ENCODE measurements at regions not wholly inside any gene's neighbourhood (a gene's known extent, or its start where the extent isn't known, plus 50 kb on each side); places are given as distances from the start of the nearest gene placed in this dataset.
"Not testable (repeated sequence)": the region's sequence is repeated elsewhere in the genome, so short reads cannot be mapped to it uniquely, and the experiment has no call there.

- no peak overlapping the region for H3K4me2 ChIP-seq
Measured at GRCh38 chr6:67914419-67914818, 720.7 kb upstream of the ADGRB3 start.

DNA sequence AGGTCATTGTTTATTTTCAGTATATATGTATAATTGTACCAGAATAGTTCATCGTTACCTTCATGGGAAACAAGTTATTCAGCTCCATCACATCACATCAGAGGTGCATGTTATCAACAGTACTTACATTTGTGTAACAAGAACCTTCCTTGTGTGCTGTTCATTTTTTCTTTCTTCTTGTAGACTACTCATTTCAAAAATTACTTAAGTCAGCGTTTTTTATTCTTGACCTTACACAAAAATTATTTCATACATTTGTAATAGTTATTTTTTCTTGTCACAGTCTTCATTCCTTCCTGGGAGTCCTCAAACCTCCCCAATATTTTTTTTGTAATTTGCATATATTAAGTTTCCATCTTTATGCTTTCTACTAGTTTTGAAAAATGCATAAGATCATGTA lies 725.7 kb upstream of the ADGRB3 start:
- no peak overlapping the region for H3K4me3 ChIP-seq
- no TSS peak for BruUV-seq (replicated peaks)
- H3K36me3 ChIP-seq (ENCODE audit: low read depth): no peaks in the 10 kb centered on the region
- H3F3A ChIP-seq (ENCODE audit: insufficient read depth, low read depth): no peaks in the 10 kb centered on the region
- TF ChIP-seq, protein P1, sequence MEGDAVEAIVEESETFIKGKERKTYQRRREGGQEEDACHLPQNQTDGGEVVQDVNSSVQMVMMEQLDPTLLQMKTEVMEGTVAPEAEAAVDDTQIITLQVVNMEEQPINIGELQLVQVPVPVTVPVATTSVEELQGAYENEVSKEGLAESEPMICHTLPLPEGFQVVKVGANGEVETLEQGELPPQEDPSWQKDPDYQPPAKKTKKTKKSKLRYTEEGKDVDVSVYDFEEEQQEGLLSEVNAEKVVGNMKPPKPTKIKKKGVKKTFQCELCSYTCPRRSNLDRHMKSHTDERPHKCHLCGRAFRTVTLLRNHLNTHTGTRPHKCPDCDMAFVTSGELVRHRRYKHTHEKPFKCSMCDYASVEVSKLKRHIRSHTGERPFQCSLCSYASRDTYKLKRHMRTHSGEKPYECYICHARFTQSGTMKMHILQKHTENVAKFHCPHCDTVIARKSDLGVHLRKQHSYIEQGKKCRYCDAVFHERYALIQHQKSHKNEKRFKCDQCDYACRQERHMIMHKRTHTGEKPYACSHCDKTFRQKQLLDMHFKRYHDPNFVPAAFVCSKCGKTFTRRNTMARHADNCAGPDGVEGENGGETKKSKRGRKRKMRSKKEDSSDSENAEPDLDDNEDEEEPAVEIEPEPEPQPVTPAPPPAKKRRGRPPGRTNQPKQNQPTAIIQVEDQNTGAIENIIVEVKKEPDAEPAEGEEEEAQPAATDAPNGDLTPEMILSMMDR (conservative IDR thresholded peaks at IDR 0.05): no peak
- no peak for TF ChIP-seq EZH2 (IDR thresholded peaks at IDR 0.05; ENCODE audit: low read depth)
- H2AFZ ChIP-seq: no peak overlapping the region
- no peak overlapping the region for H3K27ac ChIP-seq
- no peaks in the 10 kb centered on the region for H3K9me3 ChIP-seq (ENCODE audit: insufficient read depth, low read depth)
- intact Hi-C loops (cut with micrococcal nuclease; ENCODE audit: unreplicated experiment): no loop called here
- CTCF ChIA-PET: no interaction called here
- H3K9me2 ChIP-seq (ENCODE audit: insufficient read depth): no peaks in the 10 kb centered on the region
- DNase-seq: no peak
- H3K4me2 ChIP-seq: no peak overlapping the region
- H3K4me1 ChIP-seq (replicated peaks; ENCODE audit: insufficient read depth): no peaks in the 10 kb centered on the region
- no peaks in the 10 kb centered on the region for H4K20me1 ChIP-seq (ENCODE audit: insufficient read depth)
- POLR2A ChIA-PET (ENCODE audit: unreplicated experiment): no interaction called here
- H3K27me3 ChIP-seq (ENCODE audit: insufficient read depth, low read depth): no peaks in the 10 kb centered on the region
- no peaks in the 10 kb centered on the region for H3K79me2 ChIP-seq (ENCODE audit: low read depth)

More at GRCh38 chr6:67914419-67914818, 720.7 kb upstream of the ADGRB3 start:
- no peak overlapping the region for H3K27ac ChIP-seq
- ChIA-PET POLR2A (ENCODE audit: unreplicated experiment) (no interaction called here), CTCF (no interaction called here)
- H3K27me3 ChIP-seq (ENCODE audit: insufficient read depth, low read depth): no peaks in the 10 kb centered on the region
- TF ChIP-seq EZH2 (IDR thresholded peaks at IDR 0.05; ENCODE audit: low read depth): no peak
- TF ChIP-seq, protein P1 (conservative IDR thresholded peaks at IDR 0.05): no peak
- no peaks in the 10 kb centered on the region for H3K36me3 ChIP-seq (ENCODE audit: low read depth)
- no peaks in the 10 kb centered on the region for H4K20me1 ChIP-seq (ENCODE audit: insufficient read depth)
- no peaks in the 10 kb centered on the region for H3K79me2 ChIP-seq (ENCODE audit: low read depth)
- DNase-seq: no peak
- no TSS peak for BruUV-seq (replicated peaks)
- intact Hi-C loops (cut with micrococcal nuclease; ENCODE audit: unreplicated experiment): no loop called here
- no peaks in the 10 kb centered on the region for H3K4me1 ChIP-seq (replicated peaks; ENCODE audit: insufficient read depth)
- no peak overlapping the region for H2AFZ ChIP-seq
- no peak overlapping the region for H3K4me3 ChIP-seq
- no peaks in the 10 kb centered on the region for H3K9me3 ChIP-seq (ENCODE audit: insufficient read depth, low read depth)
- H3K9me2 ChIP-seq (ENCODE audit: insufficient read depth): no peaks in the 10 kb centered on the region
- no peaks in the 10 kb centered on the region for H3F3A ChIP-seq (ENCODE audit: insufficient read depth, low read depth)

GRCh38 chr6:67908379-67908778 lies 726.7 kb upstream of the ADGRB3 start:
- DNase-seq: no peak
- H3K4me2 ChIP-seq: no peak overlapping the region
- H4K20me1 ChIP-seq (ENCODE audit: insufficient read depth): no peaks in the 10 kb centered on the region
- H3K4me3 ChIP-seq: no peak overlapping the region
- no peaks in the 10 kb centered on the region for H3K79me2 ChIP-seq (ENCODE audit: low read depth)
- no peaks in the 10 kb centered on the region for H3K9me3 ChIP-seq (ENCODE audit: insufficient read depth, low read depth)
- no peaks in the 10 kb centered on the region for H3K36me3 ChIP-seq (ENCODE audit: low read depth)
- no peaks in the 10 kb centered on the region for H3K27me3 ChIP-seq (ENCODE audit: insufficient read depth, low read depth)
- no peaks in the 10 kb centered on the region for H3K4me1 ChIP-seq (replicated peaks; ENCODE audit: insufficient read depth)
- no peak overlapping the region for H3K27ac ChIP-seq
- ChIA-PET POLR2A (ENCODE audit: unreplicated experiment) (no interaction called here), CTCF (no interaction called here)
- BruUV-seq (replicated peaks): no TSS peak
- H3F3A ChIP-seq (ENCODE audit: insufficient read depth, low read depth): no peaks in the 10 kb centered on the region
- no peak overlapping the region for H2AFZ ChIP-seq
- intact Hi-C loops (cut with micrococcal nuclease; ENCODE audit: unreplicated experiment): no loop called here
- no peaks in the 10 kb centered on the region for H3K9me2 ChIP-seq (ENCODE audit: insufficient read depth)
- no peak for TF ChIP-seq EZH2 (IDR thresholded peaks at IDR 0.05; ENCODE audit: low read depth)
- TF ChIP-seq, protein P1 (conservative IDR thresholded peaks at IDR 0.05): no peak

- H3K4me3 ChIP-seq; DNase-seq; POLR2A ChIA-PET (ENCODE audit: unreplicated experiment); H3F3A ChIP-seq (ENCODE audit: insufficient read depth, low read depth); H3K4me2 ChIP-seq; H3K9me2 ChIP-seq (ENCODE audit: insufficient read depth); H3K79me2 ChIP-seq (ENCODE audit: low read depth); H3K36me3 ChIP-seq (ENCODE audit: low read depth); H3K27ac ChIP-seq; H4K20me1 ChIP-seq (ENCODE audit: insufficient read depth); H2AFZ ChIP-seq; H3K9me3 ChIP-seq (ENCODE audit: insufficient read depth, low read depth); BruUV-seq (replicated peaks); CTCF ChIA-PET; H3K4me1 ChIP-seq (replicated peaks; ENCODE audit: insufficient read depth); intact Hi-C loops (cut with micrococcal nuclease; ENCODE audit: unreplicated experiment); H3K27me3 ChIP-seq (ENCODE audit: insufficient read depth, low read depth): not testable (repeated sequence)
Measured at GRCh38 chr6:67904735-67905134, 730.3 kb upstream of the ADGRB3 start.

Measured in PC-9 (cell line).